ENCODE measurements at regions not wholly inside any gene's neighbourhood (a gene's known extent, or its start where the extent isn't known, plus 50 kb on each side); places are given as distances from the start of the nearest gene placed in this dataset.

DNA sequence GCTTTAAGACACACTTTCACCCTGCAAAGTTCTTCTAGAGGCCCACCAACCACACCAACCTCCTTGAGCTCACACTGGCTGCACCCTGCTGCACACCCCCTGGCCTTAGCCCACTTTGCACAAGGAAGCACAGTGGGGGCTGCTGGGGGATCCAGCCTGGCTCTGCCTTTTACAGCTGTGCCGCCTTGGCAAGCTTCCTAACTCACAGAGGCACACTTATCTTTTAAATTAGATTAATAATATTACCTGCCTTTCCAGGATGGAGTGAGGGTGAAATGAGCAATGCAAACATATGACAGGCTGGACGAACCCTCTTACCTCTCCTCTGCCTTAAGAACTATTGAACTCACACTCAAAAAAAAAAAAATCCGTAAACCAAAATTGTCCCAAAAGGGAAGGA is 715.8 kb upstream of the ID2 start:
- DNase-seq (ENCODE audit: low read depth) = no peak
- H3K4me3 ChIP-seq (ENCODE audit: low read depth, low read length) = no peak overlapping the region
- TF ChIP-seq, protein P1, sequence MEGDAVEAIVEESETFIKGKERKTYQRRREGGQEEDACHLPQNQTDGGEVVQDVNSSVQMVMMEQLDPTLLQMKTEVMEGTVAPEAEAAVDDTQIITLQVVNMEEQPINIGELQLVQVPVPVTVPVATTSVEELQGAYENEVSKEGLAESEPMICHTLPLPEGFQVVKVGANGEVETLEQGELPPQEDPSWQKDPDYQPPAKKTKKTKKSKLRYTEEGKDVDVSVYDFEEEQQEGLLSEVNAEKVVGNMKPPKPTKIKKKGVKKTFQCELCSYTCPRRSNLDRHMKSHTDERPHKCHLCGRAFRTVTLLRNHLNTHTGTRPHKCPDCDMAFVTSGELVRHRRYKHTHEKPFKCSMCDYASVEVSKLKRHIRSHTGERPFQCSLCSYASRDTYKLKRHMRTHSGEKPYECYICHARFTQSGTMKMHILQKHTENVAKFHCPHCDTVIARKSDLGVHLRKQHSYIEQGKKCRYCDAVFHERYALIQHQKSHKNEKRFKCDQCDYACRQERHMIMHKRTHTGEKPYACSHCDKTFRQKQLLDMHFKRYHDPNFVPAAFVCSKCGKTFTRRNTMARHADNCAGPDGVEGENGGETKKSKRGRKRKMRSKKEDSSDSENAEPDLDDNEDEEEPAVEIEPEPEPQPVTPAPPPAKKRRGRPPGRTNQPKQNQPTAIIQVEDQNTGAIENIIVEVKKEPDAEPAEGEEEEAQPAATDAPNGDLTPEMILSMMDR (IDR thresholded peaks at IDR 0.05; ENCODE audit: low read depth, low read length) = no peak
- TF ChIP-seq, protein P2, sequence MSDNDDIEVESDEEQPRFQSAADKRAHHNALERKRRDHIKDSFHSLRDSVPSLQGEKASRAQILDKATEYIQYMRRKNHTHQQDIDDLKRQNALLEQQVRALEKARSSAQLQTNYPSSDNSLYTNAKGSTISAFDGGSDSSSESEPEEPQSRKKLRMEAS (IDR thresholded peaks at IDR 0.05; ENCODE audit: low read depth, low read length) = no peak
- no peak for TF ChIP-seq POLR2A (IDR thresholded peaks at IDR 0.05; ENCODE audit: extremely low read depth, insufficient read length)
- TF ChIP-seq MYC (IDR thresholded peaks at IDR 0.05; ENCODE audit: low read depth, low read length) = no peak

DNA sequence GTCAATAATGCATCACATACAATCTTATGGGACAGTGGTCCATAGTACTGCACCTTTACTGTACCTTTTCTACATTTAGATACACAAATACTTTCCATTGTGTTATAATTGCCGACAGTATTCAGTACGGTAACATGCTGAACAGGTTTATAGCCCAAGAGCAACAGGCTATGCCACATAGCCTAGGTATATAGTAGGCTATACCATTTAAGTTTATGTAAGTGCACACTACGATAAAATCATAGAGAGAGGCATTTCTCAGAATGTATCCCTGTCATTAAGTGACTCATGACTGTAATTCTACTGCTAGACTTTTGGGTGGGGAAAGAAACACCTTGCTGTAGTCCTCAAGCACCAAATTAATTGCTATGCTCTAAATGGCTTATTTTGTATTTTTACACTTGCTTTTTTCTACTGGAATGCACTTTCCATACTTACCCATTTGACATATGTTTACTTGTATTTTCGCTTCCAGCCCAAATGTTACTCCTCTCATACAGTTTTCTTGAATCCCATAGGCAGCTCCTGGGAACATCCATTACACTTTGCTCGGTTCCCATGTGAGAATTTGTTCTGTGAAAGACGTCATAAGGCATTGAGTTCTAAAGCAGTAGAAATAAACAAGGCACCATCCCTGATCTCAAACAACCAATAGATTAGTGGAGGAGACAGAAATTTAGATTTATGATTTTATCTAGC is 714.0 kb upstream of the ID2 start:
- TF ChIP-seq POLR2A (IDR thresholded peaks at IDR 0.05; ENCODE audit: extremely low read depth, insufficient read length) = no peak
- TF ChIP-seq, protein P1 (IDR thresholded peaks at IDR 0.05; ENCODE audit: low read depth, low read length) = no peak
- TF ChIP-seq, protein P2 (IDR thresholded peaks at IDR 0.05; ENCODE audit: low read depth, low read length) = no peak
- TF ChIP-seq MYC (IDR thresholded peaks at IDR 0.05; ENCODE audit: low read depth, low read length) = no peak
- DNase-seq (ENCODE audit: low read depth) = no peak
- no peak overlapping the region for H3K4me3 ChIP-seq (ENCODE audit: low read depth, low read length)

DNA sequence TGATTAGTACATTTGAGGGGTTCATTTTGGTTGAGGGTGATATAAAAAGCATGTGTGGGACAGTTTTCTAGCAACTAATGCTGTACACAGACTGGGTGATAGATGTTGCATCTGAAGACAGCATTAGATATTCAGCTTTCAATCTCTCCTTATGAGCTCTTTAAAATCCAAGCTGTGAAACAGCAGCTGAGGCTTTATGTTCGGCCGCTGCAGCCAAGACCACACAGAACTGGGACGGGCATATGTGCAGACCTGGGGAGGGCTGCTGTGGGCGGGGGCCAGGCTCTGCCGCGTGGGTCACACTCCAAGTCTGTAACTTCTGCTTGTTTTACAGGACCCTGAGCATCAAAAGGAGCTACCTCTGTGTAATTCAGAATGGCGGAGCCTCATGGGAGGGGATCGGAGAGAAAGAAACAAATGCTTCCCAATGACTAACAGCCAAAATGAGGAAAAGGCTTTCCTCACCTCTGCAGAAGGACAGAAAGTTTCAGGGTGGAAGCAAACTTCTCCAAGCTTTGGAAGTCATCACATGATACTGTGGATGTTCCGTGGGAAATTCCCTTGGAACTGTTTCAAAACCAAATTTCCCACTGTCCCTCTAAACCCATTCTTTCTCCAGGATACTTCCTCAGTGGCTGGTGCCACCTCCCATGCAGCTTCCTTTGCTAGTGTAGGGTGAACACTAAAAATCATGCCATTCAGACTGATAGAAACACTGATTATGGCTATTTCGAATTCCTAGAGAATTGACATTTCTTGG is 711.9 kb upstream of the ID2 start:
- TF ChIP-seq, protein P2 (IDR thresholded peaks at IDR 0.05; ENCODE audit: low read depth, low read length) = no peak
- TF ChIP-seq POLR2A (IDR thresholded peaks at IDR 0.05; ENCODE audit: extremely low read depth, insufficient read length) (no peak), MYC (IDR thresholded peaks at IDR 0.05; ENCODE audit: low read depth, low read length) (no peak)
- TF ChIP-seq, protein P1 (IDR thresholded peaks at IDR 0.05; ENCODE audit: low read depth, low read length) = no peak
- DNase-seq (ENCODE audit: low read depth) = no peak
- no peak overlapping the region for H3K4me3 ChIP-seq (ENCODE audit: low read depth, low read length)

DNA sequence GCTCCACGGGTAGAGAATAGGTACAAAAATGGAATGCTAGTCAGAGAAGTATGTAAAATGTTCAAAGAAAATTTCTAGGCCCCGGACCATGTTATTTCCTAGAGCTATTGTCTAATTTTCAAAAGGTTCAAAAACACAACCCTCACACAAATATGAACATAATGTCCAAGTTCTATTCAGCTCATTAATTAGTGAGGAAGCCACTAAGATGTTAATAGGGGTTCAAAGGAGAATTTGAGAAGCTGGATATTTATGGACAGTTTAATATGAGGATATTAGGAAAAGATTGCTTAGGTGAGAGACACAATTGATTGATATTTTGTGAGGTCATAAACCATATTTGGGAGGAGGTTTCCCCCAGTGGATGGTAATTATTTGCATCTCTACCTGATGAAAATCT is 710.6 kb upstream of the ID2 start:
- DNase-seq (ENCODE audit: low read depth) = no peak
- TF ChIP-seq MYC (IDR thresholded peaks at IDR 0.05; ENCODE audit: low read depth, low read length) (no peak), POLR2A (IDR thresholded peaks at IDR 0.05; ENCODE audit: extremely low read depth, insufficient read length) (no peak)
- TF ChIP-seq, protein P1 (IDR thresholded peaks at IDR 0.05; ENCODE audit: low read depth, low read length) = no peak
- TF ChIP-seq, protein P2 (IDR thresholded peaks at IDR 0.05; ENCODE audit: low read depth, low read length) = no peak

DNA sequence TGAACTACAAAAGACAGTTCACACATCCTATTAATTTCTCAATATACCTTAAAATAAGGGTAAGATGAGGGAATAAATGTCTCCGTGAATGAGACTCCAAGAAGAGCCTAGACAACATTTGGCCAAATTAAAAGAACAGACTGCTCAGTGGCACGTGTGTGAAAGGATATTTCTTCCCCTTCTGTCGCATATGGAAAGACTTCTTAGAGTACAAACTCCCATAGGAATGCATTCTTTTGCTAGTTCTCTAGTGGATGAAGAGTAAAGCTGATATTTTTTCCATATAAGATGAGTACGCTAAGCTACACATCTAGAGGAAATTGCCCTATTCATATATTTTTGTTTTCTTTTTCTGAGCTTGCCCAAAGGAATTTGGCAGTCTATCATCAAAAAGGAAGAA is 710.0 kb upstream of the ID2 start:
- TF ChIP-seq, protein P2 (IDR thresholded peaks at IDR 0.05; ENCODE audit: low read depth, low read length) = no peak
- no peak for TF ChIP-seq MYC (IDR thresholded peaks at IDR 0.05; ENCODE audit: low read depth, low read length)
- TF ChIP-seq POLR2A (IDR thresholded peaks at IDR 0.05; ENCODE audit: extremely low read depth, insufficient read length) = no peak
- TF ChIP-seq, protein P1 (IDR thresholded peaks at IDR 0.05; ENCODE audit: low read depth, low read length) = no peak
- H3K4me3 ChIP-seq (ENCODE audit: low read depth, low read length) = no peak overlapping the region
- DNase-seq (ENCODE audit: low read depth) = no peak

More for the DNA sequence above, 710.6 kb upstream of the ID2 start:
- no peak overlapping the region for H3K4me3 ChIP-seq (ENCODE audit: low read depth, low read length)

Measured in NB4 (cell line).